HCEC 1CT (cell line): ENCODE measurements at regions not wholly inside any gene's neighbourhood (a gene's known extent, or its start where the extent isn't known, plus 50 kb on each side); places are given as distances from the start of the nearest gene placed in this dataset.

Experiments used
- DNase-seq: peaks from one replicate; pipeline ENCODE4 v3.0.0-alpha.2; 2017

DNA sequence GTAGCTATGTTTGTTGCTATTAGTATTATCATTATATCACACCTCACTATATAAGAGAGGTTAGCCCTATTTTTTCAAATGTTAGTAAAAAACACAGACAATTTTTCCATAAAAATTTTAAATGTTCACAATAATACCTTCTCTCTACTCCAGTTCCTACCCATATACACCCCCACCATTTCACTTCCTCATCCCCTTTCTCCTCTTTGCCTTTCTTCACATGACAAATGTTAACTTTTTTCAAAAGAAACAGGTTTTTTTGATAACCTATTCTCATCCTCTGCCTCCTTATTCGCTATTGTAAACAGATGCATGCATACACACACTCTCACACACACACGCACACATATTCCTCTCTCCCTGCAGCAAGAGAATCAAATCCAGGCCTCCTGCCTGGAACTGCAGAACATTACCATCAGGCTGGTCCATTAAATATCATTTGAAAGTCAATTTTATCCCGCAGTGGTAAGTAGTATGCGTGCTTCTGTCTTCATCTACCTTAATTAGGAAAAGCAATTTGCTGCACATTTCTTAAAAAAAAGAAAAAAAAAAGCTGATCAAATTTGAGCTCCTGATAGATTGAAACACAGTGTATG is 55.5 kb downstream of the MID1IP1 start:
- DNase-seq, result no peak

DNA sequence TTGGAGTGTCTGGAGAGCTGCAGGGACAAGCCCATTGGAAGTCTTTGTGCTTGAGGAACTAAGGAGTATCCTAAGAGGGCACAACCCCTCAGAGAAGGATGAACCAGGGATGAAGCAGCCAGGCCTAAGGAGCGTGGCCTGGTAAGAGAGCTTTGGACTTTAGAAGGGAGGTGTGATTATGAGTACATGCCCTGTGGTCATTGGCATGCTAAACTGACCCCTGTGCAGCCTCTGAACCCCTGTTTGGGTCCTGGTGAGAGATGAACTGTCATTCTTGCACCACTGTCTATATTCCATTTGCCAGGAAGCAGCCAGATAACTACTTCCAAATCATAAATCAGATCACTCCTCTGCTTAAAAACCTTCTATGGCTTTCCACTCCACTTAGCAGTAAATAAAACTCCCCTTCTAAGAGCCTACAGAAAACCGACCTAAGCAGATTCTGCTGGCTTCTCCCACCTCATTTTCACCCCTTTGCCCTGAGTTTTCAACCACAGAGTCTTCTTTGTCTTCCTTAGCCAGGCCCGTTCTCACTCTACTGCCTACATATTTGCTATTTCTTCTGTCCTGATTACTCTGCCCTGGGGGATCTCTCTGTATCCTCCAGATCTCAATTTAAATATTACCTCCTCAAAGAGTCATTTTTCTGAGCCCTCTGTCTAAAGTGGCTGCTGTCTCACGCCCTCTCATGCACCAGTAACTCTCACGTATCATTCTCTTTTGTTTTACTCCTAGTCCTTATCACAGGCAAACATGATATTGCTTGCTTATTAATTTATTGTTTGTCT is 56.7 kb downstream of the MID1IP1 start:
- DNase-seq, result no peak

- peak; percentile 34 for DNase-seq
Observed at GRCh38 chrX:38859602-38860001, 58.3 kb downstream of the MID1IP1 start.

DNA sequence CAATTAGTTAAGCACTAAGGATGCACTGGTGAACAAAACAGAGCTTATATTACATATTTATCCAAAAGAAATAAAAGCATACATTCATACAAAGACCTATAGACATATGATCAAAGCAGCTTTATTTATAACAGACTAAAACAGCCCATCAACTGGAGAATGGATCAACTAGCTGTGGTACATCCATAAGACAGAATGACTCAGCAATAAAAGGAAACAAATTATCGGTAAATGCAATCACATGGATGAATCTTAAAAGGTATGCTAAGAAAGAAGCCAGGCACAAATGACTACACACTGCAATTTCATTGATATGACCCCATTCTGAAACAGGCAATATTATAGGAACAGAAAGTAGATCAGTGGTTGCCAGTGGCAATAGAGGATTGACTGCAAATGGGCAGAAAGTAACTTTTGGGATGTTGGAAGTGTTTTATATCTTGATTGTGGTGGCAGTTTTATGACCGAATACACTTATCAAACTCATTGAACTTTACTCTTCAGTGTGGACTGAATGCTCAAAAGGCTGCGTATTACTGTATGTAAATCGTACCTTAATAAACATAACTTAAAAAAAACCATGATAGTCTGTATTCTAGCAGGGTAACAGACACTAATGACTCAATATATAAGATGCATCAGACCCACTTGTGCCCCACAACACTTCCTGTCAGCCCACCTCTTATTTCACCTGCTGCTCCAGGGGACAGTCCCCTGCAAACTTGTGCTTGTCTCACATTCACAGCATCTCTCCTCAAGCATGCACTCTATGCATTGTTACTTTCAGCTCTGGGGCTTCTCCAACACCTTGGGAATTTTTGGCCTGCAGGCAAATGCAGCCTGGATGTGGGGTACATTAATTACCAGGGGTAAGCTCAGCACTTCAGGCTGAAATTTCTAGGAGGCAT is 59.1 kb downstream of the MID1IP1 start:
- no peak for DNase-seq

DNA sequence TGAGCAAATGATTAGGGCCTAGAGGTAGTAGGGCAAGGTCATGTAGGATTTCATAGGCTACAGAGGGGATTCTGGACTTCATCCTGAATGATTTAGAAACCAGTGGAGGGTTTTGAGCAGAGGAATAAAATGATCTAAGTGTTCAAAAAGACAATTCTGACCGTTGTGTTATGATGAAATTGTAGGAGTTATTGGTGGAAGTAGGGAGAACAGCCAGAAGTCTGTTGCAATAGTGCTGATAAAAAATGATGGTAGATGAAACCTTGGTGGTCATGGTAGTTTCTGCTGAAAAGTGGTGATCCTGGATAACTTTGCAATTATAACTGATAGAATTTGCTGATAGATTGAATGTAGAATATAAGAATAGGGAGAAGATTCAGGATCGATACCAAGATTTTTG is 60.2 kb downstream of the MID1IP1 start:
- no peak for DNase-seq

GRCh38 chrX:38862100-38862499 is 60.8 kb downstream of the MID1IP1 start:
- no peak for DNase-seq

- no peak for DNase-seq
Observed at GRCh38 chrX:38864165-38864564, 62.9 kb downstream of the MID1IP1 start.

- DNase-seq, result no peak
Observed at GRCh38 chrX:38868321-38868720, 67.1 kb downstream of the MID1IP1 start.

DNA sequence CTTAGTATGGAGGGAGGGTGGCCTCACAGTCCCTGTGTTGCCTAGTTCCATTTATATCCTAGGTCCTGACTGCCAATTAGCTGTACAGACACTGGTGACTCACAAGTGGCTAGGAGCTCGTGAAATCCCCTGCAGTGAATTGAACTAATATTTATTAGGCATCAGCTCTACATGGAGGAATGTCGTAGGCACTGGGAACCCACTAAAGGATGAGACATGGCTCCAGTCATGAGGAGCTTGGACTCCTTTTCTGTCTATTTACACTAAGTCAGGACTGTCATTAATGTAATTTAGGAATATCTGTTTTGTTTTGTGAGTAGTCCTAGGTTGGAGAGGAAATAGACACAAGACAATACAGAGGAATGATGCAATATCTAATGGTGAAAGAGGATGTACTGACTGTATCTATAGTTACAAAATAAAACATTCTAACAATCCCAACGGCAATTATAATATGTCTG is 67.7 kb downstream of the MID1IP1 start:
- peak; percentile 63 for DNase-seq

GRCh38 chrX:38870361-38870895 is 69.2 kb downstream of the MID1IP1 start:
- no peak for DNase-seq

DNA sequence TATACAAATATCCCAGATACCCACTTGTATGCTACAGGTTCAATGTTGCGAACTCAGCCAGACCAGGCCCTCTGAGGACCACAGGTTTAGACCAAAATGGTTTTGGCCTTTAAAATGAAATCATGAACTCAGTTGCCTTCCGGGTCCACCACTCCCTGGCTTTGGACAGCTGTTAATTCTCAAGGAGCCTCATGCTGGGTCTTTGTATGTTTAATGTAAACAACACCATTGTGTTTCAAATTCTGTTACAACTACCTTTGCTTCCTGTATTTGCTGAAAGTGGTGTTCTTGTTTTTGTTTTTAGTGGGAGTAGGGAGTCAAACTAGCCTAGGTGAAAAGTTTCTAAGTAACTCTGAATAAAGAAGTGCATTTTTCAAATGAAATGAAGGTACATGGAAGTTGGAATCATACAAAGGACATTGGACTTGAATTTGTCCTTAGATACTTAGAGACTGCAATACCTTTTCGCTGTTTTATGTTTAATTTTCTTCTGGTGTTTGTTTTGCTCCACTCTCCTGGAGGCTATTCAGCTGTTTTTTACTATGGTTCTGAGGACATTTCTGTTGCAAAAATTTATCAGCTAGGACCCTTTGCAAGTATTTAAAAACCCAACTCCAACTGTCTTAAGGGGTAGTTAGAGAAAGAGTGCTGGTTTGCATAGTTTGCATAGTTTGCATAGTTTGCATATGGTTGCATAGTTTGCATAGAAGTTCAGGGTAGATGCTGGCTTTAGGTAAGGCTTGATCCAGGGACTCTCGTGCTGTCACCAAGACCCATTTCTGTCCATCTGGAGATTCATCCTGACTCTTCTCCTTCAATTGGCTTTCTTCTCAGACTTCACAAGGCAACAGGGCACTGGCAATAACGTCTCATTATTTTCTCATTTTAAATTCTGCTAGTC is 70.1 kb downstream of the MID1IP1 start:
- no peak for DNase-seq

- no peak for DNase-seq
Observed at GRCh38 chrX:38877366-38877765, 76.1 kb downstream of the MID1IP1 start.

DNA sequence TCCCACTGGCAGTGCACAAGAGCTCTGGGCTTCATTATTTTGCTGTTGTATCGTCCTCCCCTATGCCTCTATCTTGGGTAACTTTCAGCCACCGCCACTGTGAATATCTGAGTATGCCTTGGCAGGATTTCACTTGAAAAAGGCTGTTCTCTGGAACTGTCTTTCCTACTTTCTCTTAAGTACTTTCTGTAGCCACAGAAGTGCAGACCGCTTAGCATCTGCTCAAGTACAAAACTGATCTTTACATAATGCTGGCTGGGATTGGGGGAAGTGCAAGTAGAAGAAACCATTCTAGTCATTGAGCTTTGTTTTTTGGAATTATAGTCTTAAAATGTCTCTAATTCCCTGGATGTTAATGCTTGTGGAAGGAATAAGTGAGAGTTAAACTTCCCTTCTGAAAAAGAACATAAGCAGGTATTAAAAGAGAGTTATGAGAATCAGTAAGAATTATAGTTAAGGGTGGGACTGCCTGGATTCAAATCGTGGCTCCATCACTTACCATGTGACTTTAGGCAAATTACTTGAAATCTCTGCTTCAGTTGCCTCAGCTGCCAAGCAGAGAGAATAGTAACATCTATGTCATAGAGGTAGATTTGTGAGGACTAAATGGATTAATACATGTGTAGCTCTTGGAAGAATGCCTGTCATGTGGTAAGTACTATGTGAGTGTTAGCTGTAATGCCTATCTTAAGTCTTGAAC is 77.5 kb downstream of the MID1IP1 start:
- DNase-seq, result no peak

DNA sequence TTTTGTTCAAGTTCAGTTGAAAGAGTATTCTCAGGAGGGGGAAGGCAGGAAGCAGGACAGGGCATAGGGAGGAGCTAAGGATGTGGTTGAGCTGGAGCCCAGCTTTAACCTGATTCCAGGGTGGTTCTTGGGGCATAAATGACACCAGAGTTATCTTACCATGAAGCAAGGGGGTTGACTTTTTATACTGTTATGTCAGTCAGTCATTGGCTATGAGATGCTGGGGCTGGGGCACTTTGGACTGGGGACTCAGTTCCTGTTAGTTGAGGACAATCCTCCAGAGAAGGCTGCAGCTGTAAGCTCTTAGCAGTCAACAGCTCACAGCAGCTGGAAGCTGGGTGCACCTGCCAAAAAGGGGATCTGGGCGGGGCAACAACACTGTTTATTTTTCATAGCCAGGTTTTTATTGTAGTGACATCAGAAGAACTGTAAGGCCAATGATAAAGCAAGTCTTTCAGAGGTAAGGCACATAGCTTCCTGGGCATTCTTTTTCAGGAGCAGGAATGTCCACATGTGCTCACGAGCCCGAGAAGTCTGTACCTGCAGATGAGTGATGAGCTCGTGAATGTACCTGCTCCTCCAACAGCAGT is 78.5 kb downstream of the MID1IP1 start:
- no peak for DNase-seq

DNA sequence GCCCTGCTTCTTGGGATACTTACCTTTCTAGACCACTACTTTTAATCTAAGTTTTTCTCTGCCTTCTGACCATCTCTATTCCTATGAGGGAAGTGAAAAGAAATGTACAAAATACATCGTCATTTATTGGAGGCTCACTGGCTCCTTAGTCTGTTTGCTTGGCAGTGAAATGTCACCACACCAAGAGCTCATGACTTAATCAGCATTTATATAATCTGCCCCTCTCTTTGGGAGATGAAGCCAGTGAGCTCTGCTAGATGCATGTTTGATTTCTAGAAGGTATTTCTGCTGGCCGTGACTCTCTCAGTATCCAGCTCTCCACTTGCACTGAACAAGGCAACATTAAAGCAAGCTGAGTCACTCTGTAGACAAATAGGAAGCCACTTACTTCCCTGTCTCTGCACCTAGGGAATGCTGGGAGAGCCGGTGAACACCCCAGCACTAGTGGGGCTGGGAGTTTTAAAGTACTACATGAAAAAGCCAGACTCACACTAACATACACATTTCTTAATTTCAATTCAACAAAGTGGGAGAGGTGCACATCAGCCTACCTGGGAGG is 79.1 kb downstream of the MID1IP1 start:
- DNase-seq, result peak; percentile 18

GRCh38 chrX:38881066-38881465 is 79.8 kb downstream of the MID1IP1 start:
- DNase-seq, result no peak

DNA sequence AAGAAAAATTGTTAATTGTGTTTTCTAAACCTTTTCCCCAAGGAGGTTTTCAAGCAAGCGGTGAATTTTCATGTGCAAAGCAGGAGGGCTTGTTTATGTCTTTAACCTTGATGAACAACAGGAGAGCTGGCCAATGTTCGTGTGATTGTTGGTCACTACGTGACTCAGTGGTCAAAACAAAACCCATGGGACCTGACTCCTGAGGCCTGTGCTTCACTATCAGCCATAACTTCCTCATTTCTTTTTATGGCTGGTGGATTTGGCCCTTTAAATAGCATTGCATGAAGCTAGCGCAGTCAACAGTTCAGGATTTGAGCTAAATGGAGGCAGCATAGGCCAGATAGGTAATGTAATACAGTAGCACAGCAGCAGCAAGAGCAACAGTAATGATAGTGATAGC is 80.5 kb downstream of the MID1IP1 start:
- no peak for DNase-seq

DNA sequence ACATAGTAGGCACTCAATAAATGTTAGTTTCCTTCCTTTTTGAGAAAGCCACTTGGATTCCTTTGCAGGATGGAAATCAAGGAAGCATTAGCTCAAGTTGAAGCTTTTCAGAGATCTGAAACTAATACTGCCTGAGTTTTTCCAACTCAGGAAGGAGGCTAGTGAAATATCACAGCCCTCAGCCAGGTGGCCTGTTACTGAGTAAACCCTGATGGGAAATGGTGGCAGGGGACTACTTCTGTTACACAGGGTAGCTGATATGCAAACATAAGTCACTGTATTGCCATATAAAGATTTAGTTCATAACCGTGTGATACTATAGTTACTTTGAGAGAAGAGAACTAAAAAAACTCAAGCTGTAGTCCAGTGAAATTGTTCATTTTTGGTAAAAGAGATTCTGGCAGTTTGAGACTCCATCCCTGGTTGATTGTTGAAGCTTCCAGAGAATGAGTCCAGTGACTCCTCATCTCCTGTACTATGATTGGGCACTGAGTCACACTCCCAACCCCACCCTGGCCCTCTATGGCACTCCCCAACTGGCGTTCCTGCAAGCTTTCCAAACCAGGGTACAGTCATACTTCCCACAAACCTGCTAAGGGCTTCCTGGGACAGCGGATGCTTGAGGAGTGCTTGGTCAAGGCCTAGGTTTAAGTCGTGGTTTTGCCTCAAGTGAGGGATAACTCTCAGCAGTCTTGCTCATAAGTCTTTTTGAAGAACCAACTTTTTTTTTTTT is 81.8 kb downstream of the MID1IP1 start:
- peak; percentile 95 for DNase-seq

DNA sequence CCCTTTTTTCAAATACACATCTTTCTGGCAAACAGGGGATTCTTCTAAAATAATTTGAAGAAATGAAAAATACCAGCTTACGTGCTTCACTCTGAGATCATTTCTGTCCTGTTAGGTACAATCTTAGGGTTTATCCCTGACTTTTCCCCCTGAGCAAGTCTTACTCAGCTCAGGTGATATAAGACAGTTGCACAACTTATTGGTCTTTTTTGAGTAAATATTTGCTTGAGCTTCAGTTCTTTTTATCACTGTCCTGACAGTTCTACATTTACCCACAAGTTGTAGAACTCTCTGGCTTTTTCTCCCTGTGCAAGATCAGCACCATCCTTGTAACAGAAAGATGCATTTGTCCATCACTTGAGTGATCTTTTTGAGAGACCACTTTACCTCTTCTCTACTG is 84.9 kb downstream of the MID1IP1 start:
- DNase-seq, result no peak

- DNase-seq, result no peak
Observed at GRCh38 chrX:38887222-38887621, 86.0 kb downstream of the MID1IP1 start.
